Rectal smooth muscle tissue (tissue), 1 donor: ENCODE measurements at regions not wholly inside any gene's neighbourhood (a gene's known extent, or its start where the extent isn't known, plus 50 kb on each side); places are given as distances from the start of the nearest gene placed in this dataset.

ENCODE experiments used
- H3K27ac ChIP-seq: one replicate; pipeline ENCODE4 v1.7.0; 2013; ENCODE audit warnings: low read depth, low read length, inconsistent platforms
- H3K27me3 ChIP-seq: one replicate; pipeline ENCODE4 v1.7.0; 2013; ENCODE audit warnings: low read length; ENCODE audit not compliant: control insufficient read depth, insufficient read depth
- H3K36me3 ChIP-seq: one replicate; pipeline ENCODE4 v1.7.0; 2013; ENCODE audit warnings: low read length; ENCODE audit not compliant: control insufficient read depth, insufficient read depth
- H3K4me1 ChIP-seq: one replicate; pipeline ENCODE4 v1.7.0; 2013; ENCODE audit warnings: low read length; ENCODE audit not compliant: control insufficient read depth, insufficient read depth
- H3K4me3 ChIP-seq: one replicate; pipeline ENCODE4 v1.7.0; 2013; ENCODE audit warnings: low read length
- H3K9ac ChIP-seq: one replicate; pipeline ENCODE4 v1.7.0; 2013; ENCODE audit warnings: low read length

- Histone ChIP-seq H3K4me1 (no peaks in the 10 kb centered on the region), H3K27ac (no peak overlapping the region), H3K4me3 (no peak overlapping the region)
Observed at GRCh38 chr3:161796312-161796711, 299.7 kb downstream of the OTOL1 start.

GRCh38 chr3:161796780-161797179 lies 300.2 kb downstream of the OTOL1 start:
- H3K4me1 ChIP-seq = no peaks in the 10 kb centered on the region
- H3K4me3 ChIP-seq = no peak overlapping the region
- H3K27ac ChIP-seq = no peak overlapping the region
- H3K27me3 ChIP-seq = no peaks in the 10 kb centered on the region
- no peak overlapping the region for H3K9ac ChIP-seq
- H3K36me3 ChIP-seq = no peaks in the 10 kb centered on the region

More at GRCh38 chr3:161796312-161796711, 299.7 kb downstream of the OTOL1 start:
- no peaks in the 10 kb centered on the region for H3K27me3 ChIP-seq
- H3K36me3 ChIP-seq = no peaks in the 10 kb centered on the region
- no peak overlapping the region for H3K9ac ChIP-seq

GRCh38 chr3:161798016-161798415 lies 301.4 kb downstream of the OTOL1 start:
- Histone ChIP-seq H3K9ac (no peak overlapping the region), H3K36me3 (no peaks in the 10 kb centered on the region), H3K4me3 (no peak overlapping the region), H3K4me1 (no peaks in the 10 kb centered on the region), H3K27me3 (no peaks in the 10 kb centered on the region), H3K27ac (no peak overlapping the region)

GRCh38 chr3:161800985-161801559 lies 304.5 kb downstream of the OTOL1 start:
- Histone ChIP-seq H3K36me3 (no peaks in the 10 kb centered on the region), H3K27me3 (no peaks in the 10 kb centered on the region), H3K9ac (no peak overlapping the region), H3K4me3 (no peak overlapping the region), H3K4me1 (no peaks in the 10 kb centered on the region), H3K27ac (no peak overlapping the region)

- no peaks in the 10 kb centered on the region for H3K4me1 ChIP-seq
- H3K27me3 ChIP-seq = no peaks in the 10 kb centered on the region
- no peak overlapping the region for H3K4me3 ChIP-seq
Observed at GRCh38 chr3:161818106-161818505, 321.5 kb downstream of the OTOL1 start.

GRCh38 chr3:161821591-161821990 lies 325.0 kb downstream of the OTOL1 start:
- H3K9ac ChIP-seq = no peak overlapping the region
- H3K27me3 ChIP-seq = no peaks in the 10 kb centered on the region
- H3K4me3 ChIP-seq = no peak overlapping the region
- H3K36me3 ChIP-seq = no peaks in the 10 kb centered on the region
- H3K4me1 ChIP-seq = no peaks in the 10 kb centered on the region
- no peak overlapping the region for H3K27ac ChIP-seq

More at GRCh38 chr3:161818106-161818505, 321.5 kb downstream of the OTOL1 start:
- Histone ChIP-seq H3K9ac (no peak overlapping the region), H3K27ac (no peak overlapping the region), H3K36me3 (no peaks in the 10 kb centered on the region)

- no peaks in the 10 kb centered on the region for H3K4me1 ChIP-seq
- H3K36me3 ChIP-seq = no peaks in the 10 kb centered on the region
- H3K27me3 ChIP-seq = no peaks in the 10 kb centered on the region
- H3K4me3 ChIP-seq = no peak overlapping the region
- no peak overlapping the region for H3K9ac ChIP-seq
- no peak overlapping the region for H3K27ac ChIP-seq
Observed at GRCh38 chr3:161822291-161822690, 325.7 kb downstream of the OTOL1 start.

- Histone ChIP-seq H3K27ac (no peak overlapping the region), H3K9ac (no peak overlapping the region), H3K4me1 (no peaks in the 10 kb centered on the region), H3K27me3 (no peaks in the 10 kb centered on the region), H3K4me3 (no peak overlapping the region), H3K36me3 (no peaks in the 10 kb centered on the region)
Observed at GRCh38 chr3:161823910-161824309, 327.3 kb downstream of the OTOL1 start.

GRCh38 chr3:161838021-161838420 lies 341.4 kb downstream of the OTOL1 start:
- Histone ChIP-seq H3K27ac (no peak overlapping the region), H3K9ac (no peak overlapping the region), H3K4me1 (no peaks in the 10 kb centered on the region), H3K27me3 (no peaks in the 10 kb centered on the region), H3K4me3 (no peak overlapping the region), H3K36me3 (no peaks in the 10 kb centered on the region)

GRCh38 chr3:161848376-161848775 lies 351.8 kb downstream of the OTOL1 start:
- H3K4me1 ChIP-seq = no peaks in the 10 kb centered on the region
- H3K36me3 ChIP-seq = no peaks in the 10 kb centered on the region
- no peak overlapping the region for H3K27ac ChIP-seq
- H3K9ac ChIP-seq = no peak overlapping the region
- H3K4me3 ChIP-seq = no peak overlapping the region
- H3K27me3 ChIP-seq = no peaks in the 10 kb centered on the region

GRCh38 chr3:161851941-161852566 lies 355.4 kb downstream of the OTOL1 start:
- no peaks in the 10 kb centered on the region for H3K4me1 ChIP-seq
- no peak overlapping the region for H3K9ac ChIP-seq
- H3K4me3 ChIP-seq = no peak overlapping the region
- H3K27me3 ChIP-seq = no peaks in the 10 kb centered on the region
- no peaks in the 10 kb centered on the region for H3K36me3 ChIP-seq
- H3K27ac ChIP-seq = no peak overlapping the region

GRCh38 chr3:161852744-161853143 lies 356.1 kb downstream of the OTOL1 start:
- Histone ChIP-seq H3K4me3 (no peak overlapping the region), H3K9ac (no peak overlapping the region), H3K27ac (no peak overlapping the region), H3K36me3 (no peaks in the 10 kb centered on the region), H3K27me3 (no peaks in the 10 kb centered on the region), H3K4me1 (no peaks in the 10 kb centered on the region)

GRCh38 chr3:161854232-161854771 lies 357.7 kb downstream of the OTOL1 start:
- Histone ChIP-seq H3K36me3 (no peaks in the 10 kb centered on the region), H3K27me3 (no peaks in the 10 kb centered on the region), H3K4me3 (no peak overlapping the region), H3K4me1 (no peaks in the 10 kb centered on the region), H3K9ac (no peak overlapping the region), H3K27ac (no peak overlapping the region)
